ENCODE measurements at regions not wholly inside any gene's neighbourhood (a gene's known extent, or its start where the extent isn't known, plus 50 kb on each side); places are given as distances from the start of the nearest gene placed in this dataset.
"Not testable (repeated sequence)": the region's sequence is repeated elsewhere in the genome, so short reads cannot be mapped to it uniquely, and the experiment has no call there.

DNA sequence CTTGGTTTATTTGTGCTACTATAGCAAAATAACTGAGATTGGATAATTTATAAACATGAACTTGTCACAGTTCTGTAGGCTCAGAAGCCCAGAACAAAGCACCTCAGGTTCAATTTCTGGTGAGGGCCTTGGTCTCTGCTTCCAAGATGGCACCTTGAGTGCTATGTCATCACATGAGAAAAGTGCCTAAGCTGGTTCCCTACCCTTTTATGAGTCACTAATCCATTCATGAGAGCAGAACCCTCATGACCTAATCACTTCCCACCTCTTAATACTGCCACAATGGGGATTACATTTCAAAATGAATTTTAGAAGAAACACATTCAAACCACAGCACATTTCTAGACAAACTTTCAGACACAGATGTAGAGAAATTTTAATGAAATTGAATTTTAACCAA, 98.2 kb upstream of the PRSS3 start:
- H3K4me1 ChIP-seq (ENCODE audit: control insufficient read depth in 2 of 2, insufficient read depth in 2 of 2, low read length in 2 of 2) = no peaks in the 10 kb centered on the region
- Mint-ChIP-seq H3K4me3 (no peak overlapping the region), H3K4me1 (no peaks in the 10 kb centered on the region), H3K27ac (no peak overlapping the region), H3K27me3 (peaks cover 58% of the 10 kb centered on the region), H3K9me3 (ENCODE audit: insufficient read depth) (no peaks in the 10 kb centered on the region)
- H3K27me3 ChIP-seq (replicated peaks in 1 of 4; ENCODE audit: control extremely low read depth in 1 of 4, control insufficient read depth in 3 of 4, insufficient read depth in 4 of 4, low read length in 3 of 4) = peaks cover 0 to 9% (median 4%) of the 10 kb centered on the region in 4 experiments
- no peaks in the 10 kb centered on the region for H4K20me1 ChIP-seq (ENCODE audit: control insufficient read depth, insufficient read depth, low read length, poor library complexity, severe bottlenecking)
- no peak overlapping the region for H3K4me3 ChIP-seq (ENCODE audit: control extremely low read depth in 1 of 5, extremely low read depth in 1 of 5, insufficient read depth in 1 of 5, low read depth in 2 of 5, low read length in 4 of 5)
- H3K9me3 ChIP-seq (ENCODE audit: control extremely low read depth in 1 of 3, control insufficient read depth in 2 of 3, insufficient read depth in 1 of 3, low read length in 2 of 3) = no peaks in the 10 kb centered on the region
- POLR2A ChIA-PET = no interaction called here
- intact Hi-C loops (cut with micrococcal nuclease) = no loop called here
- H3K27ac ChIP-seq (ENCODE audit: low read length in 2 of 2) = no peak overlapping the region
- no peaks in the 10 kb centered on the region for H3K36me3 ChIP-seq (replicated peaks in 1 of 2; ENCODE audit: control extremely low read depth in 1 of 2, control insufficient read depth in 1 of 2, extremely low read depth in 1 of 2, insufficient read depth in 2 of 2, low read length in 1 of 2)
- no peak for TF ChIP-seq EZH2 (IDR thresholded peaks at IDR 0.05; ENCODE audit: borderline replicate concordance, insufficient read depth, low read depth, low read length, poor library complexity, severe bottlenecking)
- TF ChIP-seq, protein P1, sequence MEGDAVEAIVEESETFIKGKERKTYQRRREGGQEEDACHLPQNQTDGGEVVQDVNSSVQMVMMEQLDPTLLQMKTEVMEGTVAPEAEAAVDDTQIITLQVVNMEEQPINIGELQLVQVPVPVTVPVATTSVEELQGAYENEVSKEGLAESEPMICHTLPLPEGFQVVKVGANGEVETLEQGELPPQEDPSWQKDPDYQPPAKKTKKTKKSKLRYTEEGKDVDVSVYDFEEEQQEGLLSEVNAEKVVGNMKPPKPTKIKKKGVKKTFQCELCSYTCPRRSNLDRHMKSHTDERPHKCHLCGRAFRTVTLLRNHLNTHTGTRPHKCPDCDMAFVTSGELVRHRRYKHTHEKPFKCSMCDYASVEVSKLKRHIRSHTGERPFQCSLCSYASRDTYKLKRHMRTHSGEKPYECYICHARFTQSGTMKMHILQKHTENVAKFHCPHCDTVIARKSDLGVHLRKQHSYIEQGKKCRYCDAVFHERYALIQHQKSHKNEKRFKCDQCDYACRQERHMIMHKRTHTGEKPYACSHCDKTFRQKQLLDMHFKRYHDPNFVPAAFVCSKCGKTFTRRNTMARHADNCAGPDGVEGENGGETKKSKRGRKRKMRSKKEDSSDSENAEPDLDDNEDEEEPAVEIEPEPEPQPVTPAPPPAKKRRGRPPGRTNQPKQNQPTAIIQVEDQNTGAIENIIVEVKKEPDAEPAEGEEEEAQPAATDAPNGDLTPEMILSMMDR (IDR thresholded peaks at IDR 0.05) = no peak
- CTCF ChIA-PET = no interaction called here
- no peak for DNase-seq
- no peak overlapping the region for H3K4me2 ChIP-seq (replicated peaks; ENCODE audit: low read depth, low read length, poor library complexity, severe bottlenecking)
- no peaks in the 10 kb centered on the region for H3K79me2 ChIP-seq (ENCODE audit: control insufficient read depth, insufficient read depth, low read length)
- no peak overlapping the region for H2AFZ ChIP-seq (ENCODE audit: insufficient read depth, low read depth, low read length, poor library complexity, severe bottlenecking)
- ATAC-seq (ENCODE audit: low read depth) = no peak
- no peak overlapping the region for H3K9ac ChIP-seq (ENCODE audit: low read length)

DNA sequence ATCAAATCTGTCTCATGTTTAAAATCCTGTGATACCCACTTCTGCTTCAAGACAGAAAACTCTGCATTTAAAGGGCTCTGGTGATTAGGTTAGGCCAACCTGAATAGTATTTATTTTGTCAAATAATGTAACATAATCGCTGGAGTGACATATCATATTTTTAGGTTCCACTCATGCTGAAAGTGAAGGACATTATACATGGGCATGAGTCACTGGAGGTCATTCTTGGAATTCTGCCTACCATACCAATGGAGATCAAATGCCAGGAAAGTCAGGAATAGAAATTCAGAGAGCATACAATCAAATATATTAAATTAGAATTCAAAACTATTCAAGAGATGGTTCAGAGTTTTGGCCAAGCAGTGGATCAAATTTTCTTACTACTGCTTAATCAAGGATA, 97.1 kb upstream of the PRSS3 start:
- Histone ChIP-seq H4K20me1 (ENCODE audit: control insufficient read depth, insufficient read depth, low read length, poor library complexity, severe bottlenecking) (no peaks in the 10 kb centered on the region), H3K4me2 (replicated peaks; ENCODE audit: low read depth, low read length, poor library complexity, severe bottlenecking) (no peak overlapping the region), H2AFZ (ENCODE audit: insufficient read depth, low read depth, low read length, poor library complexity, severe bottlenecking) (no peak overlapping the region), H3K79me2 (ENCODE audit: control insufficient read depth, insufficient read depth, low read length) (no peaks in the 10 kb centered on the region), H3K4me1 (ENCODE audit: control insufficient read depth in 2 of 2, insufficient read depth in 2 of 2, low read length in 2 of 2) (no peaks in the 10 kb centered on the region), H3K36me3 (replicated peaks in 1 of 2; ENCODE audit: control extremely low read depth in 1 of 2, control insufficient read depth in 1 of 2, extremely low read depth in 1 of 2, insufficient read depth in 2 of 2, low read length in 1 of 2) (no peaks in the 10 kb centered on the region), H3K27me3 (replicated peaks in 1 of 4; ENCODE audit: control extremely low read depth in 1 of 4, control insufficient read depth in 3 of 4, insufficient read depth in 4 of 4, low read length in 3 of 4) (peaks cover 0 to 9% (median 4%) of the 10 kb centered on the region in 4 experiments), H3K27ac (ENCODE audit: low read length in 2 of 2) (no peak overlapping the region), H3K9ac (ENCODE audit: low read length) (no peak overlapping the region), H3K9me3 (ENCODE audit: control extremely low read depth in 1 of 3, control insufficient read depth in 2 of 3, insufficient read depth in 1 of 3, low read length in 2 of 3) (no peaks in the 10 kb centered on the region), H3K4me3 (ENCODE audit: control extremely low read depth in 1 of 5, extremely low read depth in 1 of 5, insufficient read depth in 1 of 5, low read depth in 2 of 5, low read length in 4 of 5) (no peak overlapping the region)
- ATAC-seq (ENCODE audit: low read depth) = no peak
- Mint-ChIP-seq H3K4me3 (no peak overlapping the region), H3K27me3 (peaks cover 54% of the 10 kb centered on the region), H3K9me3 (ENCODE audit: insufficient read depth) (no peaks in the 10 kb centered on the region), H3K4me1 (no peaks in the 10 kb centered on the region), H3K27ac (no peak overlapping the region)
- no peak for DNase-seq
- no peak for TF ChIP-seq EZH2 (IDR thresholded peaks at IDR 0.05; ENCODE audit: borderline replicate concordance, insufficient read depth, low read depth, low read length, poor library complexity, severe bottlenecking)
- TF ChIP-seq, protein P1 (IDR thresholded peaks at IDR 0.05) = no peak
- WGBS (ENCODE audit: insufficient coverage) = no CpG with 5 or more reads among the region's 1 CpG
- POLR2A ChIA-PET = no interaction called here
- CTCF ChIA-PET = no interaction called here
- intact Hi-C loops (cut with micrococcal nuclease) = no loop called here

DNA sequence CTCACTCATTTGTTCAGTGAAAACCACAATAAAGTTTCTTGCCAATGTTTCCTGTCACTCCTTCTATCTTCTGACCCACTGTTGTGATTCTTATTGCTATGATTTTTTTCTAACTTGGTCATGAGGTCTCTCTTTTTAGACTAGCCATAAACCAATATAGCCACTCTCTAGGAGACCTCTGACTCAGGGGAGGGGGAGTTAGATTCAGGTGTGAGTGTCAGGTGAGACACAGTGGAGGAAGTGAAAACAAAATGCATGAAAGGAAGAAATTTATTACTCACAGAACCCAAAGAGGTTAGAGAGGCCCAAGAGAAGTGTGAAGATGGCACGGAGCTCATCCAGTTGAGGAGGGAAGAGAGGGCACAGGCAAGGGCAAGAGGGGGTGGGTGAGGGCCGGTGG, 94.4 kb upstream of the PRSS3 start:
- CTCF ChIA-PET; H3K4me1 ChIP-seq (ENCODE audit: control insufficient read depth in 2 of 2, insufficient read depth in 2 of 2, low read length in 2 of 2); H4K20me1 ChIP-seq (ENCODE audit: control insufficient read depth, insufficient read depth, low read length, poor library complexity, severe bottlenecking); H3K27ac ChIP-seq (ENCODE audit: low read length in 2 of 2); H3K4me2 ChIP-seq (replicated peaks; ENCODE audit: low read depth, low read length, poor library complexity, severe bottlenecking); H3K4me3 ChIP-seq (ENCODE audit: control extremely low read depth in 1 of 5, extremely low read depth in 1 of 5, insufficient read depth in 1 of 5, low read depth in 2 of 5, low read length in 4 of 5); H3K4me3 Mint-ChIP-seq; intact Hi-C loops (cut with micrococcal nuclease); ATAC-seq (ENCODE audit: low read depth); H3K9ac ChIP-seq (ENCODE audit: low read length); DNase-seq; H3K9me3 Mint-ChIP-seq (ENCODE audit: insufficient read depth); H3K4me1 Mint-ChIP-seq; H3K27me3 ChIP-seq (replicated peaks in 1 of 4; ENCODE audit: control extremely low read depth in 1 of 4, control insufficient read depth in 3 of 4, insufficient read depth in 4 of 4, low read length in 3 of 4); H3K36me3 ChIP-seq (replicated peaks in 1 of 2; ENCODE audit: control extremely low read depth in 1 of 2, control insufficient read depth in 1 of 2, extremely low read depth in 1 of 2, insufficient read depth in 2 of 2, low read length in 1 of 2); H3K9me3 ChIP-seq (ENCODE audit: control extremely low read depth in 1 of 3, control insufficient read depth in 2 of 3, insufficient read depth in 1 of 3, low read length in 2 of 3); H2AFZ ChIP-seq (ENCODE audit: insufficient read depth, low read depth, low read length, poor library complexity, severe bottlenecking); POLR2A ChIA-PET; H3K27ac Mint-ChIP-seq; H3K79me2 ChIP-seq (ENCODE audit: control insufficient read depth, insufficient read depth, low read length): not testable (repeated sequence)
- peaks cover 45% of the 10 kb centered on the region for H3K27me3 Mint-ChIP-seq
- WGBS (ENCODE audit: insufficient coverage) = 84% methylated on average over 2 of the region's 2 CpGs

Measured in B cell (primary cell).